ENCODE measurements at regions not wholly inside any gene's neighbourhood (a gene's known extent, or its start where the extent isn't known, plus 50 kb on each side); places are given as distances from the start of the nearest gene placed in this dataset.

- no peaks in the 10 kb centered on the region for H4K20me1 ChIP-seq (ENCODE audit: control insufficient read depth, insufficient read depth, insufficient read length)
- no peaks in the 10 kb centered on the region for H3K9me3 ChIP-seq (ENCODE audit: control insufficient read depth, low read depth, low read length)
- no peaks in the 10 kb centered on the region for H3K36me3 Mint-ChIP-seq (ENCODE audit: insufficient read depth in 1 of 3, low read depth in 3 of 3)
- H3K14ac ChIP-seq (ENCODE audit: insufficient read depth, low read length), result no peak overlapping the region
- no peak overlapping the region for H3K9ac ChIP-seq (ENCODE audit: extremely low read depth, insufficient read length, low read length)
- H4K91ac ChIP-seq (ENCODE audit: insufficient read length, low read depth, low read length), result no peak overlapping the region
- no peak overlapping the region for H3K4me2 ChIP-seq (ENCODE audit: insufficient read depth, insufficient read length, low read length)
- H3K4me1 ChIP-seq (ENCODE audit: insufficient read depth, low read length), result no peaks in the 10 kb centered on the region
- H3K27me3 Mint-ChIP-seq (ENCODE audit: low read depth), result no peaks in the 10 kb centered on the region; the same call in 1 of the 2 replicates
- H2BK120ac ChIP-seq (ENCODE audit: low read depth, low read length, poor library complexity, severe bottlenecking), result no peak overlapping the region
- no peak overlapping the region for H3K4me3 Mint-ChIP-seq
- H3K79me2 ChIP-seq (ENCODE audit: insufficient read depth, low read length), result no peaks in the 10 kb centered on the region
- no peak overlapping the region for H3K18ac ChIP-seq (ENCODE audit: insufficient read length, low read depth, low read length)
- no peak overlapping the region for H3K23ac ChIP-seq (ENCODE audit: insufficient read length, low read depth, low read length)
- no peak overlapping the region for H3K56ac ChIP-seq (ENCODE audit: insufficient read length, low read depth, low read length)
- no peaks in the 10 kb centered on the region for H3K9me3 Mint-ChIP-seq
- H3K23me2 ChIP-seq (ENCODE audit: insufficient read length, low read depth, low read length, poor library complexity, severe bottlenecking), result no peaks in the 10 kb centered on the region
- H3K27ac Mint-ChIP-seq, result no peak overlapping the region; a peak in 1 of 7 replicates
- no peak overlapping the region for H2BK15ac ChIP-seq (ENCODE audit: low read depth, low read length)
- H2BK5ac ChIP-seq (ENCODE audit: insufficient read length, low read length), result no peak overlapping the region
- H3K27ac ChIP-seq (ENCODE audit: insufficient read length, low read depth, low read length), result no peak overlapping the region
- no peak overlapping the region for H2AK5ac ChIP-seq (ENCODE audit: insufficient read length, low read length)
- H3K79me1 ChIP-seq (ENCODE audit: insufficient read depth, low read depth, low read length, poor library complexity, severe bottlenecking), result no peaks in the 10 kb centered on the region
- H2BK12ac ChIP-seq (ENCODE audit: insufficient read length, low read depth, low read length), result no peak overlapping the region
- no peak for TF ChIP-seq CTCF (conservative IDR thresholded peaks at IDR 0.05)
- no peak overlapping the region for H4K8ac ChIP-seq (replicated peaks; ENCODE audit: insufficient read length, low read depth, low read length)
- H3T11ph ChIP-seq (ENCODE audit: low read length), result no peak overlapping the region
- H2AFZ ChIP-seq (ENCODE audit: low read length), result no peak overlapping the region
- no peak overlapping the region for H4K5ac ChIP-seq (ENCODE audit: insufficient read length, low read depth, low read length)
- no peak overlapping the region for H3K4ac ChIP-seq (ENCODE audit: low read depth, low read length)
- DNase-seq, result no peak
- H2BK20ac ChIP-seq (ENCODE audit: low read depth, low read length, poor library complexity, severe bottlenecking), result no peak overlapping the region
- H3K27me3 ChIP-seq (ENCODE audit: insufficient read depth, low read length), result no peaks in the 10 kb centered on the region
- no peaks in the 10 kb centered on the region for H3K4me1 Mint-ChIP-seq
These were observed 363.1 kb upstream of the STXBP6 start for GRCh38 chr14:25412998-25413397.
